Ovary (tissue), 3 donors: ENCODE measurements at regions not wholly inside any gene's neighbourhood (a gene's known extent, or its start where the extent isn't known, plus 50 kb on each side); places are given as distances from the start of the nearest gene placed in this dataset.

Source experiments
- CTCF ChIP-seq, 3 donors: fragments of 450-650 bp in 2 of 3; fragments of 200-600 bp in 1 of 3; IDR thresholded peaks; one replicate each; pipeline versions ENCODE4 v1.5.1 to v1.8.0; 2016 to 2022; ENCODE audit warnings: antibody characterized with exemption in 3 of 3, mild to moderate bottlenecking in 1 of 3
- POLR2A ChIP-seq: fragments of 450-650 bp; IDR thresholded peaks from one replicate; pipeline ENCODE4 v1.6.1; 2017; ENCODE audit warnings: antibody characterized with exemption, mild to moderate bottlenecking, moderate library complexity
- donor health status: DM: no; HTN: no; CAD: no.

GRCh38 chr9:96131825-96132224 lies 170.2 kb downstream of the HSD17B3 start:
- no peak for TF ChIP-seq CTCF (IDR thresholded peaks at IDR 0.05)
- TF ChIP-seq POLR2A: no peak
